ENCODE measurements at regions not wholly inside any gene's neighbourhood (a gene's known extent, or its start where the extent isn't known, plus 50 kb on each side); places are given as distances from the start of the nearest gene placed in this dataset.

DNA sequence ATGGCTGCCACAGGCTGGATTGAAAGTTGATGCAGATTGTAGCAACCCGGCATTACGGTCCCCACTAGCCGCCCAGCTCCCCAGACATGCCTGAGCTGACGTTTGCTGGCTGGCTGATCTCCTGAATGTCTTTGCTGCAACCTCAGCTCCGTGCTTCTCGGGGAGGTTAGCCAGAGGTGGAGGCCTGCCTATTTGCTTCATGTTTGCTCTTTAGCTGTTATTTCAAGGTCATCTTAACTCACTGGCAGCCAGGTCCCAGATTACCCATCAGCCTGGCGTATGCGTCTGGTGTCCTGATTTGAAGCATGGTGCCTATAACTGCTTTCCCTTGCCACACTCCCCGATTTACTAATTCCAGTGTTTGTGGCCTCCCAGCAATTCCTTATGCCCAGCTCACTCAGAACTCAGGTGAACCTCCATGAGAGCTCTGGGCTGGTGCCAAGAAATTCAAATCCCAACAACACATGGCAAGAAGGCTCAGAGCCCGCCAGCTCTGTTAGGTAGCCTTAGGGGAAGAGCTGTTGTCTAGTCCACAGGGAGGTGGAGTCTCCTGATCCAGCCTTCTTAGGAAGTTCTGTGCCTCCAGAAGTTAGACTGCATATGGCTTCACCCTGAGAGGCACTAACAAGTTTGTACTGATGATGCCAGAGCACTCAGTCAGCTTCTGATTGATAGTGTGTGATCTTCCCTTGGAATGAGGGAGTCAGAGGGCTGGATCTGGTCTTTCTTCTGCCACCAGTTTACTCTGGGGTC is 69.7 kb upstream of the EXOC4 start:
- TF ChIP-seq, protein P1, sequence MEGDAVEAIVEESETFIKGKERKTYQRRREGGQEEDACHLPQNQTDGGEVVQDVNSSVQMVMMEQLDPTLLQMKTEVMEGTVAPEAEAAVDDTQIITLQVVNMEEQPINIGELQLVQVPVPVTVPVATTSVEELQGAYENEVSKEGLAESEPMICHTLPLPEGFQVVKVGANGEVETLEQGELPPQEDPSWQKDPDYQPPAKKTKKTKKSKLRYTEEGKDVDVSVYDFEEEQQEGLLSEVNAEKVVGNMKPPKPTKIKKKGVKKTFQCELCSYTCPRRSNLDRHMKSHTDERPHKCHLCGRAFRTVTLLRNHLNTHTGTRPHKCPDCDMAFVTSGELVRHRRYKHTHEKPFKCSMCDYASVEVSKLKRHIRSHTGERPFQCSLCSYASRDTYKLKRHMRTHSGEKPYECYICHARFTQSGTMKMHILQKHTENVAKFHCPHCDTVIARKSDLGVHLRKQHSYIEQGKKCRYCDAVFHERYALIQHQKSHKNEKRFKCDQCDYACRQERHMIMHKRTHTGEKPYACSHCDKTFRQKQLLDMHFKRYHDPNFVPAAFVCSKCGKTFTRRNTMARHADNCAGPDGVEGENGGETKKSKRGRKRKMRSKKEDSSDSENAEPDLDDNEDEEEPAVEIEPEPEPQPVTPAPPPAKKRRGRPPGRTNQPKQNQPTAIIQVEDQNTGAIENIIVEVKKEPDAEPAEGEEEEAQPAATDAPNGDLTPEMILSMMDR (conservative IDR thresholded peaks at IDR 0.05; ENCODE audit: low read length) = no peak
- TF ChIP-seq EZH2phosphoT487 (IDR thresholded peaks at IDR 0.05; ENCODE audit: borderline replicate concordance, low read depth, low read length) = no peak

Data from OCI-LY7 (cell line).